Stomach (tissue), 8 donors: ENCODE measurements at regions not wholly inside any gene's neighbourhood (a gene's known extent, or its start where the extent isn't known, plus 50 kb on each side); places are given as distances from the start of the nearest gene placed in this dataset.

Experiments used
- DNase-seq, 2 donors: peaks; one replicate each; pipeline versions ENCODE4 v3.0.0 to v3.0.0-alpha.2; 2013 to 2019
- H3K27ac ChIP-seq, 5 donors: fragments of 200-600 bp in 4 of 5; sonication (generic) in 4 of 5; one replicate each; pipeline ENCODE4 v1.5.1; 2013 to 2019; ENCODE audit warnings: mild to moderate bottlenecking in 1 of 5, moderate library complexity in 1 of 5
- H3K27me3 ChIP-seq, 3 donors: fragments of 200-600 bp; sonication (generic); one replicate each; pipeline ENCODE4 v1.5.1; 2017 to 2019; ENCODE audit warnings: mixed run types in 1 of 3
- H3K36me3 ChIP-seq, 4 donors: fragments of 200-600 bp; sonication (generic); 1 replicate in 3 of 4; 2 replicates in 1 of 4; pipeline ENCODE4 v1.5.1; 2016 to 2019
- H3K4me1 ChIP-seq, 4 donors: fragments of 200-600 bp; sonication (generic); one replicate each; pipeline ENCODE4 v1.5.1; 2016 to 2019
- H3K4me3 ChIP-seq, 4 donors: fragments of 200-600 bp; sonication (generic) in 3 of 4; one replicate each; pipeline ENCODE4 v1.5.1; 2016 to 2019; ENCODE audit warnings: mild to moderate bottlenecking in 1 of 4
- H3K9me3 ChIP-seq, 4 donors: fragments of 200-600 bp; sonication (generic); one replicate each; pipeline ENCODE4 v1.5.1; 2016 to 2019
- EP300 ChIP-seq: sonication (generic); formaldehyde crosslinking; IDR thresholded peaks from one replicate; pipeline ENCODE4 v1.6.1; 2017; ENCODE audit warnings: antibody characterized with exemption
- POLR2A ChIP-seq, 4 donors: fragments of 450-650 bp; IDR thresholded peaks; one replicate each; pipeline ENCODE4 v1.6.1; 2016; ENCODE audit warnings: antibody characterized with exemption in 4 of 4, control low read depth in 2 of 4, mild to moderate bottlenecking in 1 of 4, moderate library complexity in 1 of 4
- POLR2AphosphoS5 ChIP-seq, 3 donors: sonication (generic); formaldehyde crosslinking; IDR thresholded peaks; one replicate each; pipeline ENCODE4 v1.6.1; 2016; ENCODE audit warnings: antibody characterized with exemption in 3 of 3
- WGBS, 5 donors: extraction: QIAGEN DNeasy Blood & Tissue Kit in 3 of 5; methylation state at CpG; one replicate each; pipeline versions ENCODE4 v1.1.5 to v1.1.7; 2013 to 2018; 5-methylcytosine and 5-hydroxymethylcytosine counted together
- intact Hi-C: fragments of 100-400 bp; cut with DNase I; formaldehyde crosslinking; loops from one replicate; pipeline ENCODE4 v1.15.1; 2023; ENCODE audit warnings: low total_unique reads
- TF ChIP-seq, protein P1 (sequence below), 7 experiments: fragments of 450-650 bp in 4 of 7; fragments of 200-600 bp in 3 of 7; sonication (generic) in 3 of 7; IDR thresholded peaks; one replicate each; pipeline ENCODE4 v1.5.1; 2016 to 2019; ENCODE audit warnings: antibody characterized with exemption in 7 of 7, control low read depth in 2 of 7, mild to moderate bottlenecking in 1 of 7
- donor health status: healthy with polysubstance abuse.
- donor health status: Bipolar disorder and iron deficiency.
- donor health status: healthy.

DNA sequence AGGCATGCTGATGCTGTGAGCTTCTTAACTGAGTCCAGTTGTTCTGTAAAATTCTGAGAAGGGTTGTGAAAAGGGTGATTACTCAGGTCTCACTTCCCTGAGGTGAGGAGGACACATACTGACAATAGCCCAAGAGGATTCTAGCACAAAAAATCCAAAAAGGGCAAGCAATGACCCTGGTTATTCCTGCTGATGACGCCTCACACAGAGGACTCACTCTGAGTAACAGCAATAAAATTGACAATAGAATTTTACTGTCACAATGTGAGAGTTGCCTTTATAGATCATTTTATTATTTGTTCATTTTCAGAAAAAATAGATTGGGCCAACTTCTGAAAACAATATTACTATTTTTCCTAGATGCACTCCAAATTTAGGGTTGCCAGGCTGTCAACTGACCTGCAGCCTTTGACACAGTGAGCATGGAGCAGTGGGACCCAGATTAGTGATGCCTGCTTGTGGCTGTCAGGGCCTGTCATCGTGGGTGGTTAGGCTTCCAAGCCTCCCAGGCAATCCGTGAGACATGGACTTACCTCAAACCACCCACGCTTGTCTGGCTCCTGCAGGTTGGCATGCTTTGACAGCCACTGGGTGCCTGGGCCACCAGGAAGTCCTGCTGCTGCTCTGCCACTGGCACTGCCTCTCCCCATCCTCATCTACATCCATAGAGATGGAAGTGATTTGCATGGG lies 396.0 kb upstream of the THBS1 start:
- TF ChIP-seq POLR2A (IDR thresholded peaks at IDR 0.05) (no peak), EP300 (no peak), POLR2AphosphoS5 (IDR thresholded peaks at IDR 0.05) (no peak)
- TF ChIP-seq, protein P1, sequence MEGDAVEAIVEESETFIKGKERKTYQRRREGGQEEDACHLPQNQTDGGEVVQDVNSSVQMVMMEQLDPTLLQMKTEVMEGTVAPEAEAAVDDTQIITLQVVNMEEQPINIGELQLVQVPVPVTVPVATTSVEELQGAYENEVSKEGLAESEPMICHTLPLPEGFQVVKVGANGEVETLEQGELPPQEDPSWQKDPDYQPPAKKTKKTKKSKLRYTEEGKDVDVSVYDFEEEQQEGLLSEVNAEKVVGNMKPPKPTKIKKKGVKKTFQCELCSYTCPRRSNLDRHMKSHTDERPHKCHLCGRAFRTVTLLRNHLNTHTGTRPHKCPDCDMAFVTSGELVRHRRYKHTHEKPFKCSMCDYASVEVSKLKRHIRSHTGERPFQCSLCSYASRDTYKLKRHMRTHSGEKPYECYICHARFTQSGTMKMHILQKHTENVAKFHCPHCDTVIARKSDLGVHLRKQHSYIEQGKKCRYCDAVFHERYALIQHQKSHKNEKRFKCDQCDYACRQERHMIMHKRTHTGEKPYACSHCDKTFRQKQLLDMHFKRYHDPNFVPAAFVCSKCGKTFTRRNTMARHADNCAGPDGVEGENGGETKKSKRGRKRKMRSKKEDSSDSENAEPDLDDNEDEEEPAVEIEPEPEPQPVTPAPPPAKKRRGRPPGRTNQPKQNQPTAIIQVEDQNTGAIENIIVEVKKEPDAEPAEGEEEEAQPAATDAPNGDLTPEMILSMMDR (IDR thresholded peaks at IDR 0.05): no peak
- WGBS, 5 donors: 77 to 93% (median 91%) methylated on average over 4 of the region's 4 CpGs
- Histone ChIP-seq H3K4me3 (no peak overlapping the region), H3K9me3 (no peaks in the 10 kb centered on the region), H3K27ac (no peak overlapping the region), H3K36me3 (no peaks in the 10 kb centered on the region), H3K4me1 (peaks cover 0 to 24% (median 11%) of the 10 kb centered on the region in 4 donors), H3K27me3 (no peaks in the 10 kb centered on the region)
- no peak for DNase-seq
- intact Hi-C loops: no loop called here

DNA sequence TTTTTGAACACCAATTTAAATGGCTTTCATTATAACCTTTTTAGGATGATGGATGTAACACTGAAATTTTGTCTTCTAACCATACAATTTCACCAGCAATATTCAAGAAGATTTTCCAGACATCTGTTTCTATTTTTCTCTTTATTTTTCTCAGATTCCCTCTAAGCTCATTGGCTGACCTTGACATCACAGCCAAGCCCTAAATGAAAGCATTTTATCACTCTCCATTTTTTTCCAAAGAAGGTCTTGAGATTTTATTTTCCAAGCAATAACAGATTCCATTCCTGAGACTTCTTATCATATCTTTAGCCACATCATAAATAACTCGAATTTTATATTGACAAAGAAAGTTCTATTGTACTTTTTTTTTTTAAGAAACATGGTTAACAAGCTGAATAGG lies 392.6 kb upstream of the THBS1 start:
- intact Hi-C loops: no loop called here
- no peak overlapping the region for H3K27ac ChIP-seq
- H3K4me1 ChIP-seq: peaks cover 0 to 10% (median 0%) of the 10 kb centered on the region in 4 donors
- 29 to 51% (median 33%) methylated on average over 1 of the region's 1 CpG for WGBS, 5 donors
- no peak overlapping the region for H3K4me3 ChIP-seq
- TF ChIP-seq EP300 (no peak), POLR2A (IDR thresholded peaks at IDR 0.05) (no peak), POLR2AphosphoS5 (IDR thresholded peaks at IDR 0.05) (no peak)
- TF ChIP-seq, protein P1 (IDR thresholded peaks at IDR 0.05): no peak
- DNase-seq: no peak
- H3K9me3 ChIP-seq: no peaks in the 10 kb centered on the region
- H3K27me3 ChIP-seq: no peaks in the 10 kb centered on the region
- H3K36me3 ChIP-seq: no peaks in the 10 kb centered on the region

DNA sequence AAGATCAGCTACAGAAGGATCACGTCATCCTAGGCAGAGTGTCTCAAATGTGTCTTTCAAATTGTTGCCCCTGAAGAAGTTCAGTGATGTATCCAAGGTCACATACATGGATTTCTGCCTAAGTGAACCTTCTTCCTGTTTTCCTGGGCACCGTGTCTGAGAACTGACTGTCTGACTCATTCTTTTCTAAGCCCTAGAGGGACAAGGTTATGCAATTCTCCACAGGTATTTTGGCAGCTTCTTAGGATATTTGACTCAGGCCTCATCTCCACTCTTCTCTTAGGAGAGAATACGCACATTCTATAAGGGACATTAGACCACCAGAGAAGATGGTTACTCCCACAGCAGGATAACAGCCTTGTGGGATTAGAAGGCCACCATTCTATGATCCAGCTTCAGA lies 391.9 kb upstream of the THBS1 start:
- no peak overlapping the region for H3K27ac ChIP-seq
- 70 to 77% (median 74%) methylated on average over 3 of the region's 3 CpGs for WGBS, 5 donors
- no peaks in the 10 kb centered on the region for H3K36me3 ChIP-seq
- H3K9me3 ChIP-seq: no peaks in the 10 kb centered on the region
- intact Hi-C loops: no loop called here
- DNase-seq: no peak
- peaks cover 0 to 10% (median 0%) of the 10 kb centered on the region in 4 donors for H3K4me1 ChIP-seq
- no peak overlapping the region for H3K4me3 ChIP-seq
- TF ChIP-seq EP300 (no peak), POLR2AphosphoS5 (IDR thresholded peaks at IDR 0.05) (no peak), POLR2A (IDR thresholded peaks at IDR 0.05) (no peak)
- TF ChIP-seq, protein P1 (IDR thresholded peaks at IDR 0.05): no peak
- no peaks in the 10 kb centered on the region for H3K27me3 ChIP-seq

DNA sequence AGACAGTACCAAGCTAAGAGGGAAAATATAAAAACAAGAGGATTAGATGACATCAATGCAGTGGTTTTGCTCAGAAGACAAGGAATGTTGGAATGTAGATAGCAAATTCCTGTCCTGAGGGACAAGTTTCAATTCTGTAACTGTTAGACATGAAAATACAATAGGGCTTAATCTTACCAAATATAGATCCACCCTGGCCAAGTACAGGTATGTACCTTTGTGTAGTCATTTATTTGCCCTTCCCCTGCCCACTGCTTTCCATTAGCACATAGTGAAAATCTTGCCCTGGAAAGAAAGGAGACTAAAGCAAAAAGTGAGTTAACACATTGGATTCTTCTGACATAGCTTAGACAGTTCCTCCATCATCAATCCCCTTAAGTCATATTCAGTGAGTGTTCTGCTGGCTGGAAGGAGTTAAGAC lies 389.0 kb upstream of the THBS1 start:
- no peak for DNase-seq
- Histone ChIP-seq H3K4me3 (no peak overlapping the region), H3K36me3 (no peaks in the 10 kb centered on the region), H3K27ac (no peak overlapping the region), H3K27me3 (no peaks in the 10 kb centered on the region), H3K4me1 (peaks cover 0 to 10% (median 0%) of the 10 kb centered on the region in 4 donors), H3K9me3 (no peaks in the 10 kb centered on the region)
- TF ChIP-seq POLR2AphosphoS5 (IDR thresholded peaks at IDR 0.05) (no peak), EP300 (no peak), POLR2A (IDR thresholded peaks at IDR 0.05) (no peak)
- TF ChIP-seq, protein P1 (IDR thresholded peaks at IDR 0.05): no peak
- intact Hi-C loops: no loop called here
